SK-N-SH (cell line): ENCODE measurements at regions not wholly inside any gene's neighbourhood (a gene's known extent, or its start where the extent isn't known, plus 50 kb on each side); places are given as distances from the start of the nearest gene placed in this dataset.

Experiments used
- CTCF ChIA-PET: fragments of 300-600, 350-600 bp; formaldehyde crosslinking; extraction: SDS; loops from one replicate; lab custom pipeline; 2021; lab: Yijun Ruan, JAX
- POLR2A ChIA-PET: fragments of 350-600 bp; sonication (Branson Sonifier 250); formaldehyde crosslinking; extraction: SDS; loops from one replicate; lab custom pipeline; 2020; ENCODE audit warnings: antibody characterized with exemption, inconsistent platforms; lab: Yijun Ruan, JAX
- DNase-seq: peaks from one replicate; pipeline ENCODE4 v3.0.0; 2012
- H2AFZ ChIP-seq: fragments of 200-600 bp; sonication (generic); 2 replicates; pipeline ENCODE4 v1.8.1; 2016; ENCODE audit warnings: antibody characterized with exemption, mild to moderate bottlenecking, low read depth
- H3F3A ChIP-seq: fragments of 200-600 bp; sonication (generic); replicated peaks from 2 replicates; pipeline ENCODE3; 2016; ENCODE audit warnings: antibody characterized with exemption, mild to moderate bottlenecking; ENCODE audit not compliant: insufficient read depth
- H3K27ac ChIP-seq, 2 experiments: fragments of 200-500 bp in 1 of 2; fragments of 200-600 bp in 1 of 2; sonication (Bioruptor generic) in 1 of 2; sonication (generic), shearing (Covaris generic) in 1 of 2; 2 replicates each; pipeline versions ENCODE4 v1.5.1 to v1.6.1; 2014 to 2016; ENCODE audit warnings: low read depth in 2 of 2, inconsistent platforms in 1 of 2, low read length in 1 of 2, mild to moderate bottlenecking in 1 of 2, mixed read lengths in 1 of 2
- H3K27me3 ChIP-seq: fragments of 200-600 bp; sonication (generic), shearing (Covaris generic); 2 replicates; pipeline ENCODE4 v1.6.1; 2016; ENCODE audit warnings: mixed run types; ENCODE audit not compliant: insufficient read depth
- H3K36me3 ChIP-seq, 2 experiments: fragments of 200-500 bp in 1 of 2; fragments of 200-600 bp in 1 of 2; sonication (Bioruptor generic) in 1 of 2; sonication (generic) in 1 of 2; replicated peaks in 1 of 2; 2 replicates each; pipeline versions ENCODE3 to v1.5.1; 2014 to 2016; ENCODE audit warnings: low read length in 1 of 2, mild to moderate bottlenecking in 1 of 2; ENCODE audit not compliant: insufficient read depth in 2 of 2, control insufficient read depth in 1 of 2
- H3K4me1 ChIP-seq, 2 experiments: fragments of 200-500 bp in 1 of 2; fragments of 200-600 bp in 1 of 2; sonication (Bioruptor generic) in 1 of 2; sonication (generic), shearing (Covaris generic) in 1 of 2; 2 replicates each; pipeline versions ENCODE4 v1.5.1 to v1.6.1; 2014 to 2016; ENCODE audit warnings: low read depth in 1 of 2, low read length in 1 of 2, mixed run types in 1 of 2; ENCODE audit not compliant: insufficient read depth in 2 of 2, control insufficient read depth in 1 of 2
- H3K4me2 ChIP-seq: fragments of 200-600 bp; sonication (generic), shearing (Covaris generic); 2 replicates; pipeline ENCODE4 v1.6.1; 2017; ENCODE audit warnings: mixed run types
- H3K4me3 ChIP-seq, 2 experiments: fragments of 200-500 bp in 1 of 2; fragments of 200-600 bp in 1 of 2; sonication (Bioruptor generic) in 1 of 2; sonication (generic), shearing (Covaris generic) in 1 of 2; 2 replicates each; pipeline versions ENCODE4 v1.5.1 to v1.8.1; 2014 to 2016; ENCODE audit warnings: low read depth in 2 of 2, inconsistent platforms in 1 of 2, low read length in 1 of 2, mild to moderate bottlenecking in 1 of 2, mixed read lengths in 1 of 2, moderate library complexity in 1 of 2
- H3K79me2 ChIP-seq: fragments of 200-600 bp; sonication (generic); 2 replicates; pipeline ENCODE4 v1.8.1; 2017; ENCODE audit warnings: mild to moderate bottlenecking; ENCODE audit not compliant: insufficient read depth
- H3K9ac ChIP-seq: fragments of 200-600 bp; sonication (generic); 2 replicates; pipeline ENCODE4 v1.6.1; 2017; ENCODE audit warnings: mixed run types
- H3K9me2 ChIP-seq: fragments of 200-600 bp; sonication (generic); 2 replicates; pipeline ENCODE4 v1.6.1; 2017; ENCODE audit warnings: mixed run types
- H3K9me3 ChIP-seq: fragments of 200-600 bp; sonication (generic); 2 replicates; pipeline ENCODE4 v1.6.1; 2017; ENCODE audit warnings: mixed run types, mild to moderate bottlenecking, moderate library complexity
- H4K20me1 ChIP-seq: fragments of 200-600 bp; sonication (generic); 2 replicates; pipeline ENCODE4 v1.6.1; 2017; ENCODE audit warnings: mild to moderate bottlenecking, mixed run types; ENCODE audit not compliant: insufficient read depth
- CHD2 ChIP-seq: fragments of 150-350 bp; IDR thresholded peaks from 2 replicates; pipeline ENCODE4 v1.6.1; 2018; ENCODE audit warnings: low read length; ENCODE audit not compliant: partially characterized antibody
- ELF1 ChIP-seq: IDR thresholded peaks from 2 replicates; pipeline ENCODE4 v1.4.0; 2012
- EZH2phosphoT487 ChIP-seq: fragments of 200-600 bp; sonication (generic); IDR thresholded peaks from 2 replicates; pipeline ENCODE4 v1.6.1; 2017; ENCODE audit warnings: low read depth, mixed run types, mild to moderate bottlenecking, antibody characterized with exemption, moderate library complexity, borderline replicate concordance
- MAX ChIP-seq: IDR thresholded peaks from 2 replicates; pipeline ENCODE4 v1.4.0; 2012; ENCODE audit warnings: low read depth
- MEF2A ChIP-seq: IDR thresholded peaks from 2 replicates; pipeline ENCODE4 v1.4.0; 2012; ENCODE audit warnings: low read depth, borderline replicate concordance
- MXI1 ChIP-seq: IDR thresholded peaks from 2 replicates; pipeline ENCODE4 v1.6.1; 2012; ENCODE audit warnings: mild to moderate bottlenecking, low read depth, low read length, improper control_type of control experiment
- NRF1 ChIP-seq: IDR thresholded peaks from 2 replicates; pipeline ENCODE4 v1.6.1; 2012; ENCODE audit warnings: low read depth, mild to moderate bottlenecking, low read length
- POLR2AphosphoS5 ChIP-seq: IDR thresholded peaks from 2 replicates; pipeline ENCODE4 v1.6.1; 2012; ENCODE audit warnings: low read depth, low read length
- RCOR1 ChIP-seq: fragments of 150-350 bp; IDR thresholded peaks from 2 replicates; pipeline ENCODE4 v1.6.1; 2017; ENCODE audit warnings: antibody characterized with exemption, low read length
- RFX5 ChIP-seq: IDR thresholded peaks from 2 replicates; pipeline ENCODE4 v1.6.1; 2012; ENCODE audit warnings: mild to moderate bottlenecking, improper control_type of control experiment, low read length
- RXRA ChIP-seq: IDR thresholded peaks from 2 replicates; pipeline ENCODE4 v1.4.0; 2012; ENCODE audit warnings: low read depth, mild to moderate bottlenecking, borderline replicate concordance
- SIN3A ChIP-seq: IDR thresholded peaks from 2 replicates; pipeline ENCODE4 v1.6.1; 2012; ENCODE audit warnings: low read depth, mild to moderate bottlenecking, low read length, moderate library complexity, borderline replicate concordance
- TCF12 ChIP-seq: IDR thresholded peaks from 2 replicates; pipeline ENCODE4 v1.4.0; 2012
- TEAD4 ChIP-seq: IDR thresholded peaks from 2 replicates; pipeline ENCODE4 v1.4.0; 2012; ENCODE audit warnings: mild to moderate bottlenecking, borderline replicate concordance; ENCODE audit not compliant: insufficient read depth
- ZBTB33 ChIP-seq: IDR thresholded peaks from 2 replicates; pipeline ENCODE4 v1.4.0; 2012; ENCODE audit warnings: low read depth, borderline replicate concordance
- WGBS: methylation state at CpG from one replicate; pipeline ENCODE4 v1.1.6; 2017; ENCODE audit warnings: low lambda C conversion rate; 5-methylcytosine and 5-hydroxymethylcytosine counted together
- TF ChIP-seq, protein P1 (sequence below): IDR thresholded peaks from 2 replicates; pipeline ENCODE4 v1.4.0; 2012; ENCODE audit warnings: low read depth, borderline replicate concordance
- TF ChIP-seq, protein P2 (sequence below): fragments of 150-350 bp; IDR thresholded peaks from 2 replicates; pipeline ENCODE4 v1.6.1; 2016; ENCODE audit warnings: mild to moderate bottlenecking, low read depth, low read length
- TF ChIP-seq, protein P3 (sequence below): IDR thresholded peaks from 2 replicates; pipeline ENCODE4; 2012
- TF ChIP-seq, protein P4 (sequence below): fragments of 150-350 bp; IDR thresholded peaks from 2 replicates; pipeline ENCODE4 v1.6.1; 2017; ENCODE audit warnings: antibody characterized with exemption, low read length, low read depth, borderline replicate concordance

- TF ChIP-seq ZBTB33 (no peak), RXRA (no peak), CHD2 (no peak), MEF2A (no peak), RCOR1 (no peak)
- TF ChIP-seq, protein P1, sequence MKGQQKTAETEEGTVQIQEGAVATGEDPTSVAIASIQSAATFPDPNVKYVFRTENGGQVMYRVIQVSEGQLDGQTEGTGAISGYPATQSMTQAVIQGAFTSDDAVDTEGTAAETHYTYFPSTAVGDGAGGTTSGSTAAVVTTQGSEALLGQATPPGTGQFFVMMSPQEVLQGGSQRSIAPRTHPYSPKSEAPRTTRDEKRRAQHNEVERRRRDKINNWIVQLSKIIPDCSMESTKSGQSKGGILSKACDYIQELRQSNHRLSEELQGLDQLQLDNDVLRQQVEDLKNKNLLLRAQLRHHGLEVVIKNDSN = no peak
- TF ChIP-seq, all 33 proteins: peak for 0
Measured at GRCh38 chr12:24155042-24155441, 205.6 kb upstream of the SOX5 start (continued).

DNA sequence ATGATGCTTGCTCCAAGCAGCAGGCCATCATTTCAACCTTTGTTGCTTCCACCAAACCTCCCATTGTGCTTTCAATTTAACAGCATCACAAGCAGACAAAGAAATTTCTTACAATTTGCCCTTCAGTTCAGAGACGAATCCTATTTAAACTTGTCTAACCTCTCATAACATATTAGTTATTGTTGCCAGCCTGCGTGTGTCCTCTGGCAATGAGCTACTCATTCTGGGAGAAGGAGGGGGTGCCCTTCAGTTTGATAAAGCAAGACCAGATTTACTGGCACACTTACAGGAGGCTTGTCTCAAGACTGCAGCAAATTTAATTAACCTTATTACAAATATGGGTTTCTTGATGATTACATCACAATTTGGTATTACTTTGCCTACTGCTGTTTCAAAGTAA lies 203.6 kb upstream of the SOX5 start:
- Histone ChIP-seq H3K4me1 (peaks cover 0 to 2% of the 10 kb centered on the region in 2 experiments; a peak in 1 of 4 replicates), H3K79me2 (no peaks in the 10 kb centered on the region), H3K27me3 (no peaks in the 10 kb centered on the region), H2AFZ (no peak overlapping the region), H4K20me1 (no peaks in the 10 kb centered on the region), H3K9me2 (no peaks in the 10 kb centered on the region), H3K4me2 (no peak overlapping the region), H3K4me3 (no peak overlapping the region), H3K36me3 (no peaks in the 10 kb centered on the region), H3F3A (no peaks in the 10 kb centered on the region), H3K9me3 (no peaks in the 10 kb centered on the region), H3K9ac (no peak overlapping the region), H3K27ac (no peak overlapping the region)
- ChIA-PET POLR2A (no interaction called here), CTCF (interaction anchor here (0.6 kb wide), 1 partner anchor 163 kb away, joined by 4 read pairs; no protein-coding TSS in a partner anchor)
- TF ChIP-seq POLR2AphosphoS5 = no peak
- no peak for TF ChIP-seq SIN3A
- no peak for TF ChIP-seq RFX5
- TF ChIP-seq TCF12 = no peak
- TF ChIP-seq, protein P2, sequence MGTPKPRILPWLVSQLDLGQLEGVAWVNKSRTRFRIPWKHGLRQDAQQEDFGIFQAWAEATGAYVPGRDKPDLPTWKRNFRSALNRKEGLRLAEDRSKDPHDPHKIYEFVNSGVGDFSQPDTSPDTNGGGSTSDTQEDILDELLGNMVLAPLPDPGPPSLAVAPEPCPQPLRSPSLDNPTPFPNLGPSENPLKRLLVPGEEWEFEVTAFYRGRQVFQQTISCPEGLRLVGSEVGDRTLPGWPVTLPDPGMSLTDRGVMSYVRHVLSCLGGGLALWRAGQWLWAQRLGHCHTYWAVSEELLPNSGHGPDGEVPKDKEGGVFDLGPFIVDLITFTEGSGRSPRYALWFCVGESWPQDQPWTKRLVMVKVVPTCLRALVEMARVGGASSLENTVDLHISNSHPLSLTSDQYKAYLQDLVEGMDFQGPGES = no peak
- TF ChIP-seq, protein P3, sequence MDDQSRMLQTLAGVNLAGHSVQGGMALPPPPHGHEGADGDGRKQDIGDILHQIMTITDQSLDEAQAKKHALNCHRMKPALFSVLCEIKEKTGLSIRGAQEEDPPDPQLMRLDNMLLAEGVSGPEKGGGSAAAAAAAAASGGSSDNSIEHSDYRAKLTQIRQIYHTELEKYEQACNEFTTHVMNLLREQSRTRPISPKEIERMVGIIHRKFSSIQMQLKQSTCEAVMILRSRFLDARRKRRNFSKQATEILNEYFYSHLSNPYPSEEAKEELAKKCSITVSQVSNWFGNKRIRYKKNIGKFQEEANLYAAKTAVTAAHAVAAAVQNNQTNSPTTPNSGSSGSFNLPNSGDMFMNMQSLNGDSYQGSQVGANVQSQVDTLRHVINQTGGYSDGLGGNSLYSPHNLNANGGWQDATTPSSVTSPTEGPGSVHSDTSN = no peak
- no peak for TF ChIP-seq EZH2phosphoT487
- TF ChIP-seq ELF1 = no peak
- no peak for TF ChIP-seq MAX
- TF ChIP-seq MEF2A = no peak
- TF ChIP-seq CHD2 = no peak
- no peak for TF ChIP-seq MXI1
- TF ChIP-seq, protein P4, sequence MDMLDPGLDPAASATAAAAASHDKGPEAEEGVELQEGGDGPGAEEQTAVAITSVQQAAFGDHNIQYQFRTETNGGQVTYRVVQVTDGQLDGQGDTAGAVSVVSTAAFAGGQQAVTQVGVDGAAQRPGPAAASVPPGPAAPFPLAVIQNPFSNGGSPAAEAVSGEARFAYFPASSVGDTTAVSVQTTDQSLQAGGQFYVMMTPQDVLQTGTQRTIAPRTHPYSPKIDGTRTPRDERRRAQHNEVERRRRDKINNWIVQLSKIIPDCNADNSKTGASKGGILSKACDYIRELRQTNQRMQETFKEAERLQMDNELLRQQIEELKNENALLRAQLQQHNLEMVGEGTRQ = no peak
- no peak for TF ChIP-seq RCOR1
- no peak for TF ChIP-seq NRF1
- TF ChIP-seq TEAD4 = no peak
- DNase-seq = no peak
- 49% methylated on average over 2 of the region's 2 CpGs for WGBS
